22Rv1 (cell line): ENCODE measurements at regions not wholly inside any gene's neighbourhood (a gene's known extent, or its start where the extent isn't known, plus 50 kb on each side); places are given as distances from the start of the nearest gene placed in this dataset.
"Not testable (repeated sequence)": the region's sequence is repeated elsewhere in the genome, so short reads cannot be mapped to it uniquely, and the experiment has no call there.

Experiments
- H3K27ac ChIP-seq: fragments of 450-650 bp; 2 replicates; pipeline ENCODE4 v1.5.1; 2017
- CTCF ChIP-seq: fragments of 450-650 bp; IDR thresholded peaks from 2 replicates; pipeline ENCODE4 v1.5.1; 2017; ENCODE audit warnings: mild to moderate bottlenecking
- ZFX ChIP-seq: fragments of 450-650 bp; IDR thresholded peaks from 2 replicates; pipeline ENCODE4 v1.6.1; 2017; ENCODE audit warnings: antibody characterized with exemption, borderline replicate concordance

- no peak for TF ChIP-seq CTCF
- no peak for TF ChIP-seq ZFX
- H3K27ac ChIP-seq = no peak overlapping the region
These were observed 60.2 kb downstream of the LSMEM1 start for GRCh38 chr7:112540839-112541577.

GRCh38 chr7:112546723-112547513 lies 66.1 kb downstream of the LSMEM1 start:
- no peak overlapping the region for H3K27ac ChIP-seq
- TF ChIP-seq ZFX (no peak), CTCF (peak; percentile 21; the same call in 1 of the 2 replicates)

- TF ChIP-seq CTCF = no peak
- no peak for TF ChIP-seq ZFX
- H3K27ac ChIP-seq = no peak overlapping the region
These were observed 67.1 kb downstream of the LSMEM1 start for GRCh38 chr7:112547916-112548315.

- TF ChIP-seq CTCF (peak; percentile 99), ZFX (no peak)
- H3K27ac ChIP-seq = no peak overlapping the region
These were observed 69.8 kb downstream of the LSMEM1 start for GRCh38 chr7:112550468-112551060.

GRCh38 chr7:112551521-112551920 lies 70.7 kb downstream of the LSMEM1 start:
- H3K27ac ChIP-seq = not testable (repeated sequence)

- TF ChIP-seq CTCF (no peak), ZFX (no peak)
- no peak overlapping the region for H3K27ac ChIP-seq
These were observed 73.8 kb downstream of the LSMEM1 start for GRCh38 chr7:112554591-112554990.

GRCh38 chr7:112556633-112557032 lies 75.8 kb downstream of the LSMEM1 start:
- H3K27ac ChIP-seq = no peak overlapping the region
- TF ChIP-seq CTCF (no peak), ZFX (no peak)
